HEK293T (cell line): ENCODE measurements at regions not wholly inside any gene's neighbourhood (a gene's known extent, or its start where the extent isn't known, plus 50 kb on each side); places are given as distances from the start of the nearest gene placed in this dataset.

Experiments
- ARNT ChIP-seq: fragments of 450-650 bp; IDR thresholded peaks from 2 replicates; pipeline ENCODE4 v1.6.1; 2017; ENCODE audit warnings: mild to moderate bottlenecking
- BHLHE40 ChIP-seq: fragments of 450-650 bp; IDR thresholded peaks from 2 replicates; pipeline ENCODE4 v1.6.1; 2016; ENCODE audit warnings: mild to moderate bottlenecking, moderate library complexity, borderline replicate concordance
- ELF4 ChIP-seq: fragments of 450-650 bp; IDR thresholded peaks from 2 replicates; pipeline ENCODE4 v1.6.1; 2017; ENCODE audit warnings: antibody characterized with exemption
- FOXA1 ChIP-seq: fragments of 450-650 bp; IDR thresholded peaks from 2 replicates; pipeline ENCODE4 v1.6.1; 2016; ENCODE audit warnings: mild to moderate bottlenecking
- FOXM1 ChIP-seq: fragments of 450-650 bp; IDR thresholded peaks from 2 replicates; pipeline ENCODE4 v1.6.1; 2017; ENCODE audit warnings: mild to moderate bottlenecking, borderline replicate concordance
- HDGF ChIP-seq: fragments of 450-650 bp; IDR thresholded peaks from 2 replicates; pipeline ENCODE4 v1.6.1; 2017; ENCODE audit warnings: antibody characterized with exemption, borderline replicate concordance
- NFRKB ChIP-seq: fragments of 450-650 bp; IDR thresholded peaks from 2 replicates; pipeline ENCODE4 v1.6.1; 2016; ENCODE audit warnings: mild to moderate bottlenecking, moderate library complexity
- PKNOX1 ChIP-seq: fragments of 450-650 bp; IDR thresholded peaks from 2 replicates; pipeline ENCODE4 v1.6.1; 2016
- SP1 ChIP-seq: fragments of 450-650 bp; IDR thresholded peaks from 2 replicates; pipeline ENCODE4 v1.6.1; 2017
- SUZ12 ChIP-seq: fragments of 450-650 bp; IDR thresholded peaks from 2 replicates; pipeline ENCODE4 v1.6.1; 2016; ENCODE audit warnings: mild to moderate bottlenecking
- TARDBP ChIP-seq: fragments of 450-650 bp; IDR thresholded peaks from 2 replicates; pipeline ENCODE4 v1.6.1; 2016
- ZNF384 ChIP-seq: fragments of 450-650 bp; IDR thresholded peaks from 2 replicates; pipeline ENCODE4 v1.6.1; 2016

GRCh38 chr17:45581860-45582259 is 91.3 kb upstream of the PLEKHM1 start:
- TF ChIP-seq SUZ12 (no peak), SP1 (no peak), FOXM1 (no peak), PKNOX1 (no peak), FOXA1 (no peak), BHLHE40 (no peak), ZNF384 (no peak), ARNT (no peak), NFRKB (no peak), TARDBP (no peak), HDGF (no peak), ELF4 (no peak)
